ENCODE measurements at regions not wholly inside any gene's neighbourhood (a gene's known extent, or its start where the extent isn't known, plus 50 kb on each side); places are given as distances from the start of the nearest gene placed in this dataset.

DNA sequence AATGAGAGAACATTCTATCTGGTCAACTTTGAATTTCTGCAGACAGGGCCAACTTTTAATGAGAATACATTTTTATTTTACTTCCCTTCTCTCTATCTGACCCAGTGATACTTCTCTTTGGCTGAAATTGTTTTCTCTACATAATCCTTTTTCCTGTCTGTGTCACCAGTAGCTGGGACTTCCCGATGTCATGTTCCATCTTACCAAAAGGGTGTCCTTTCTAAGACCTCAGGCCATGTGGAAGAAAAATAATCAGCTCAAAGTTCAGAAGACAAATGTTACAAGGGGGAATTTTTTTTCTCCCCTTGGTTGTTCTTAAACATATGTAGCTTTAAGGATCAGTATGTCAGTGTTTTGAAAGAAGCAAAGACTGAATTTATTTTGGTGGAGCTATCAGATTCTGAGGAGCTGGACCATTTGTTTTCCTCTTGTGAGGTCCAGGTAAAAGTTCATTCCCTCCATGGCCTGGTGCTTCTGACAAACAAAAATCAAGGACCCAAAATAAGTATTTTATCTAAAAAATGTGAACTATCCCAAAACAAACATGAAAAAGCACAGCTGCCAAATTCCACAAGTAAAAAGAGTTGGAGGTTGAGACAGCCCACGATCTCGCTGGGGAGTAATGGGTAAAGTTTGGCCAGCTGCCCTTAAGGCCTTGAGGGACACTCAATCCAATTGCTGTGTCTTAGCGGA, 859.4 kb upstream of the NR2F2 start:
- ChIA-PET POLR2A (ENCODE audit: low non-redundant PET) (no interaction called here), CTCF (no interaction called here)
- Histone ChIP-seq H3K9me3 (ENCODE audit: low read depth, low read length, poor library complexity, severe bottlenecking) (no peaks in the 10 kb centered on the region), H3K4me1 (ENCODE audit: insufficient read depth, low read length, poor library complexity, severe bottlenecking) (no peaks in the 10 kb centered on the region), H3K36me3 (ENCODE audit: insufficient read depth, low read length, poor library complexity, severe bottlenecking) (no peaks in the 10 kb centered on the region), H3K4me3 (ENCODE audit: low read depth, low read length, poor library complexity, severe bottlenecking) (no peak overlapping the region), H3K27ac (ENCODE audit: low read depth, low read length, poor library complexity, severe bottlenecking) (no peak overlapping the region), H3K27me3 (replicated peaks; ENCODE audit: insufficient read depth, low read depth, low read length, poor library complexity) (no peaks in the 10 kb centered on the region)
- TF ChIP-seq, protein P1, sequence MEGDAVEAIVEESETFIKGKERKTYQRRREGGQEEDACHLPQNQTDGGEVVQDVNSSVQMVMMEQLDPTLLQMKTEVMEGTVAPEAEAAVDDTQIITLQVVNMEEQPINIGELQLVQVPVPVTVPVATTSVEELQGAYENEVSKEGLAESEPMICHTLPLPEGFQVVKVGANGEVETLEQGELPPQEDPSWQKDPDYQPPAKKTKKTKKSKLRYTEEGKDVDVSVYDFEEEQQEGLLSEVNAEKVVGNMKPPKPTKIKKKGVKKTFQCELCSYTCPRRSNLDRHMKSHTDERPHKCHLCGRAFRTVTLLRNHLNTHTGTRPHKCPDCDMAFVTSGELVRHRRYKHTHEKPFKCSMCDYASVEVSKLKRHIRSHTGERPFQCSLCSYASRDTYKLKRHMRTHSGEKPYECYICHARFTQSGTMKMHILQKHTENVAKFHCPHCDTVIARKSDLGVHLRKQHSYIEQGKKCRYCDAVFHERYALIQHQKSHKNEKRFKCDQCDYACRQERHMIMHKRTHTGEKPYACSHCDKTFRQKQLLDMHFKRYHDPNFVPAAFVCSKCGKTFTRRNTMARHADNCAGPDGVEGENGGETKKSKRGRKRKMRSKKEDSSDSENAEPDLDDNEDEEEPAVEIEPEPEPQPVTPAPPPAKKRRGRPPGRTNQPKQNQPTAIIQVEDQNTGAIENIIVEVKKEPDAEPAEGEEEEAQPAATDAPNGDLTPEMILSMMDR (conservative IDR thresholded peaks at IDR 0.05; ENCODE audit: low read depth, low read length), result no peak
- no peak for TF ChIP-seq EZH2 (IDR thresholded peaks at IDR 0.05; ENCODE audit: borderline replicate concordance, low read depth, low read length, poor library complexity, severe bottlenecking)
- BruUV-seq (replicated peaks), result no TSS peak
- intact Hi-C loops (cut with micrococcal nuclease; ENCODE audit: unreplicated experiment), result no loop called here
- DNase-seq (ENCODE audit: low spot score), result no peak

DNA sequence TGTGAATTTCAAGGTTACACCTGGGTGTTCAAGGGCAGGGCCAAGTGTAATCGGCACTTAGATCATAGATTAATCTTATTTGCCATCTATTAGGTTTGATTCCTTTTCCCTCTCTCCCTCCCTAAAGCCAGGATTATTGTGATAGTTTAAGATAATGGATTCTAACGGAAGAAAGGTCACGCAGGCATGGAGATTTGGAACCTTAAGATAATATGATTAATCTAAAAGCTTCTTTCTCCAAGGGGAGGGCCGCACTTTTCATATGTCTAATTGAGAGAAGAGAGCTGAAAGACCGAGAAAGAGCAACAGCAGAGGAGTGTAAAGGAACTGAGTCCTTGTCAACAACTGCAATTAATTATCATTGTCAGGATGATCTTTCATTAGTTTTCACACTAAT, 858.8 kb upstream of the NR2F2 start:
- intact Hi-C loops (cut with micrococcal nuclease; ENCODE audit: unreplicated experiment), result no loop called here
- no peak for TF ChIP-seq EZH2 (IDR thresholded peaks at IDR 0.05; ENCODE audit: borderline replicate concordance, low read depth, low read length, poor library complexity, severe bottlenecking)
- TF ChIP-seq, protein P1 (conservative IDR thresholded peaks at IDR 0.05; ENCODE audit: low read depth, low read length), result no peak
- H3K27ac ChIP-seq (ENCODE audit: low read depth, low read length, poor library complexity, severe bottlenecking), result no peak overlapping the region
- no TSS peak for BruUV-seq (replicated peaks)
- no peaks in the 10 kb centered on the region for H3K27me3 ChIP-seq (replicated peaks; ENCODE audit: insufficient read depth, low read depth, low read length, poor library complexity)
- H3K9me3 ChIP-seq (ENCODE audit: low read depth, low read length, poor library complexity, severe bottlenecking), result no peaks in the 10 kb centered on the region
- no peaks in the 10 kb centered on the region for H3K36me3 ChIP-seq (ENCODE audit: insufficient read depth, low read length, poor library complexity, severe bottlenecking)
- POLR2A ChIA-PET (ENCODE audit: low non-redundant PET), result no interaction called here
- H3K4me3 ChIP-seq (ENCODE audit: low read depth, low read length, poor library complexity, severe bottlenecking), result no peak overlapping the region
- CTCF ChIA-PET, result no interaction called here
- no peaks in the 10 kb centered on the region for H3K4me1 ChIP-seq (ENCODE audit: insufficient read depth, low read length, poor library complexity, severe bottlenecking)
- no peak for DNase-seq (ENCODE audit: low spot score)

DNA sequence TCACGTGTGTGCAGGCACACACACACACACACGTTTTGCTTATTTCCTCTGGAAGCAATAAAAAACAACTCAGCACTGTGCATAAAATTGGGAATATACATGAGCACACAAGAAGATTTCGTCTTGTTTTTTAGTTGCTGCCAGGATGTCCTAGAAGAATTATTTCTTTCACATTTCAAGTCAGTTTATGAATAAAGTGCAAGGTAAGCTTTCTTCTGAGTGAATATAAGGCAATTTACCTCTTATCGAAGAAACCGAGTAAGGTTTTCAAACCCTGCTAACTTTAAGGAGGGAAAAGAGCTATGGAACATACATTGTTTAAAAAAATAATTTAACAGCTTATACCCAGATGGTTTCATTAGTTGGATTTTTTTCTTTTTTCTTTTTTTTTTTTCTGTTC, 855.4 kb upstream of the NR2F2 start:
- POLR2A ChIA-PET (ENCODE audit: low non-redundant PET), result no interaction called here
- no peaks in the 10 kb centered on the region for H3K36me3 ChIP-seq (ENCODE audit: insufficient read depth, low read length, poor library complexity, severe bottlenecking)
- intact Hi-C loops (cut with micrococcal nuclease; ENCODE audit: unreplicated experiment), result no loop called here
- H3K4me1 ChIP-seq (ENCODE audit: insufficient read depth, low read length, poor library complexity, severe bottlenecking), result no peaks in the 10 kb centered on the region
- DNase-seq (ENCODE audit: low spot score), result no peak
- H3K4me3 ChIP-seq (ENCODE audit: low read depth, low read length, poor library complexity, severe bottlenecking), result no peak overlapping the region
- BruUV-seq (replicated peaks), result no TSS peak
- CTCF ChIA-PET, result no interaction called here
- no peaks in the 10 kb centered on the region for H3K27me3 ChIP-seq (replicated peaks; ENCODE audit: insufficient read depth, low read depth, low read length, poor library complexity)
- TF ChIP-seq, protein P1 (conservative IDR thresholded peaks at IDR 0.05; ENCODE audit: low read depth, low read length), result no peak
- no peak overlapping the region for H3K27ac ChIP-seq (ENCODE audit: low read depth, low read length, poor library complexity, severe bottlenecking)
- H3K9me3 ChIP-seq (ENCODE audit: low read depth, low read length, poor library complexity, severe bottlenecking), result no peaks in the 10 kb centered on the region
